PFSK-1 (cell line): ENCODE measurements at regions not wholly inside any gene's neighbourhood (a gene's known extent, or its start where the extent isn't known, plus 50 kb on each side); places are given as distances from the start of the nearest gene placed in this dataset.

ENCODE experiments used
- FOXP2 ChIP-seq: optimal IDR thresholded peaks from 2 replicates; pipeline ENCODE3; 2011; ENCODE audit warnings: borderline replicate concordance, control low read depth, inconsistent platforms; ENCODE audit not compliant: insufficient read depth; ENCODE audit errors: extremely low read length, extremely low read depth
- POLR2AphosphoS5 ChIP-seq: IDR thresholded peaks from 2 replicates; pipeline ENCODE4 v1.6.1; 2012; ENCODE audit warnings: low read depth, mild to moderate bottlenecking, control low read depth, low read length, moderate library complexity
- REST ChIP-seq, 2 experiments: IDR thresholded peaks; 2 replicates each; pipeline versions ENCODE4 v1.6.1 to v1.8.0; 2011 to 2012; ENCODE audit warnings: low read depth in 2 of 2, low read length in 2 of 2, control low read depth in 1 of 2, inconsistent platforms in 1 of 2, mild to moderate bottlenecking in 1 of 2, moderate library complexity in 1 of 2; ENCODE audit not compliant: insufficient read depth in 1 of 2
- SIN3A ChIP-seq: IDR thresholded peaks from 2 replicates; pipeline ENCODE4 v1.6.1; 2012; ENCODE audit warnings: mild to moderate bottlenecking, low read length, moderate library complexity, borderline replicate concordance; ENCODE audit not compliant: insufficient read depth
- TAF1 ChIP-seq: IDR thresholded peaks from 2 replicates; pipeline ENCODE4 v1.6.1; 2012; ENCODE audit warnings: low read length, control low read depth, borderline replicate concordance; ENCODE audit not compliant: insufficient read depth

GRCh38 chr2:196252408-196253115 lies 81.2 kb upstream of the STK17B start:
- TF ChIP-seq REST (IDR thresholded peaks at IDR 0.05; ENCODE audit: insufficient read depth in 1 of 2, low read depth in 2 of 2, low read length in 2 of 2) (no peak), TAF1 (no peak), POLR2AphosphoS5 (no peak), FOXP2 (no peak), SIN3A (no peak)

- TF ChIP-seq SIN3A (no peak), REST (IDR thresholded peaks at IDR 0.05; ENCODE audit: insufficient read depth in 1 of 2, low read depth in 2 of 2, low read length in 2 of 2) (no peak), FOXP2 (no peak), TAF1 (no peak), POLR2AphosphoS5 (no peak)
Observed at GRCh38 chr2:196253116-196253480, 81.7 kb upstream of the STK17B start.

- TF ChIP-seq FOXP2 (no peak), TAF1 (no peak), REST (IDR thresholded peaks at IDR 0.05; ENCODE audit: insufficient read depth in 1 of 2, low read depth in 2 of 2, low read length in 2 of 2) (no peak), SIN3A (no peak), POLR2AphosphoS5 (no peak)
Observed at GRCh38 chr2:196256585-196256984, 85.2 kb upstream of the STK17B start.

GRCh38 chr2:196257086-196257485 lies 85.7 kb upstream of the STK17B start:
- TF ChIP-seq SIN3A (no peak), TAF1 (no peak), FOXP2 (no peak), POLR2AphosphoS5 (no peak), REST (IDR thresholded peaks at IDR 0.05; ENCODE audit: insufficient read depth in 1 of 2, low read depth in 2 of 2, low read length in 2 of 2) (no peak)

- TF ChIP-seq POLR2AphosphoS5, result no peak
- TF ChIP-seq REST (IDR thresholded peaks at IDR 0.05; ENCODE audit: insufficient read depth in 1 of 2, low read depth in 2 of 2, low read length in 2 of 2), result no peak
- no peak for TF ChIP-seq TAF1
- TF ChIP-seq SIN3A, result no peak
- TF ChIP-seq FOXP2, result no peak
Observed at GRCh38 chr2:196258407-196258806, 87.0 kb upstream of the STK17B start.
